ENCODE measurements at regions not wholly inside any gene's neighbourhood (a gene's known extent, or its start where the extent isn't known, plus 50 kb on each side); places are given as distances from the start of the nearest gene placed in this dataset.

DNA sequence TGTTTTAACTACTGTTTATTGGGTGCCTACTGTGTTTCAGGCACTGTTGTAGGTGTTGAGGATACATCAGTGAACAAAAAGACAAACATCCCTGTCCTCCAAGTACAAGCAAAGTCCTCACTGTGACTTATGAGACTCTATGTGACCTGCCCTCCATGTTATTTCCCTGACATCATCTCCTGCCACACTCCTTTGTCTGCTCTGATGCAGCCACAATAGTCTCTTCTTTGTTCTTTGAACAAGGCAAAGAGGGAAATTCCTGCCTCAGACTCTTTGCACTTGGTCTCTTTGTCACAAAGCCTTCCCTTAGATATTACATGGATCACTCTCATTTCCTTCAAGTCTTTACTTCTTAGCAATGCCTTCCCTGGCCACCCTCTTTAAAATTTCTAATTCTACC is 240.1 kb upstream of the SRRM4 start:
- TF ChIP-seq, protein P1, sequence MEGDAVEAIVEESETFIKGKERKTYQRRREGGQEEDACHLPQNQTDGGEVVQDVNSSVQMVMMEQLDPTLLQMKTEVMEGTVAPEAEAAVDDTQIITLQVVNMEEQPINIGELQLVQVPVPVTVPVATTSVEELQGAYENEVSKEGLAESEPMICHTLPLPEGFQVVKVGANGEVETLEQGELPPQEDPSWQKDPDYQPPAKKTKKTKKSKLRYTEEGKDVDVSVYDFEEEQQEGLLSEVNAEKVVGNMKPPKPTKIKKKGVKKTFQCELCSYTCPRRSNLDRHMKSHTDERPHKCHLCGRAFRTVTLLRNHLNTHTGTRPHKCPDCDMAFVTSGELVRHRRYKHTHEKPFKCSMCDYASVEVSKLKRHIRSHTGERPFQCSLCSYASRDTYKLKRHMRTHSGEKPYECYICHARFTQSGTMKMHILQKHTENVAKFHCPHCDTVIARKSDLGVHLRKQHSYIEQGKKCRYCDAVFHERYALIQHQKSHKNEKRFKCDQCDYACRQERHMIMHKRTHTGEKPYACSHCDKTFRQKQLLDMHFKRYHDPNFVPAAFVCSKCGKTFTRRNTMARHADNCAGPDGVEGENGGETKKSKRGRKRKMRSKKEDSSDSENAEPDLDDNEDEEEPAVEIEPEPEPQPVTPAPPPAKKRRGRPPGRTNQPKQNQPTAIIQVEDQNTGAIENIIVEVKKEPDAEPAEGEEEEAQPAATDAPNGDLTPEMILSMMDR (IDR thresholded peaks at IDR 0.05; ENCODE audit: borderline replicate concordance, extremely low read depth, low read length, poor library complexity, severe bottlenecking): no peak
- no peak for TF ChIP-seq EZH2 (IDR thresholded peaks at IDR 0.05; ENCODE audit: borderline replicate concordance, low read depth, low read length, severe bottlenecking)
